GM12878 (cell line): ENCODE measurements at regions not wholly inside any gene's neighbourhood (a gene's known extent, or its start where the extent isn't known, plus 50 kb on each side); places are given as distances from the start of the nearest gene placed in this dataset.
A peak's percentile ranks its signal among the peaks of the same experiment; 100 is the strongest.

Source experiments
- BCL11A ChIP-seq: IDR thresholded peaks from 2 replicates; pipeline ENCODE4 v1.6.1; 2011; ENCODE audit warnings: low read depth, low read length
- BRCA1 ChIP-seq: IDR thresholded peaks from 2 replicates; pipeline ENCODE4 v1.6.1; 2011; ENCODE audit warnings: low read depth, low read length, improper control_type of control experiment
- CBFB ChIP-seq: IDR thresholded peaks from 2 replicates; pipeline ENCODE4 v1.6.1; 2016; ENCODE audit warnings: antibody characterized with exemption, low read depth
- CREB1 ChIP-seq: IDR thresholded peaks from 2 replicates; pipeline ENCODE4 v1.6.1; 2012; ENCODE audit warnings: low read depth, mild to moderate bottlenecking, inconsistent platforms
- EED ChIP-seq: sonication (generic); IDR thresholded peaks from 2 replicates; pipeline ENCODE4 v1.6.1; 2016; ENCODE audit warnings: antibody characterized with exemption, low read depth
- GABPA ChIP-seq: IDR thresholded peaks from 2 replicates; pipeline ENCODE4 v1.6.1; 2014; ENCODE audit warnings: antibody characterized with exemption, low read depth, mild to moderate bottlenecking, inconsistent platforms
- IKZF1 ChIP-seq: fragments of 450-650 bp; conservative IDR thresholded peaks from 2 replicates; pipeline ENCODE4 v1.6.1; 2017; ENCODE audit warnings: antibody characterized with exemption, mild to moderate bottlenecking
- IRF4 ChIP-seq: IDR thresholded peaks from 2 replicates; pipeline ENCODE4 v1.6.1; 2011; ENCODE audit warnings: low read depth, low read length
- JUNB ChIP-seq: IDR thresholded peaks from 2 replicates; pipeline ENCODE4 v1.6.1; 2016; ENCODE audit warnings: antibody characterized with exemption, mild to moderate bottlenecking
- KDM1A ChIP-seq: fragments of 200-600 bp; sonication (generic); IDR thresholded peaks from 2 replicates; pipeline ENCODE4 v1.6.1; 2016; ENCODE audit warnings: borderline replicate concordance
- LARP7 ChIP-seq: fragments of 450-650 bp; IDR thresholded peaks from 2 replicates; pipeline ENCODE4 v1.6.1; 2017; ENCODE audit warnings: mild to moderate bottlenecking
- NFIC ChIP-seq: IDR thresholded peaks from 2 replicates; pipeline ENCODE4 v1.6.1; 2012; ENCODE audit warnings: low read depth, mild to moderate bottlenecking, inconsistent platforms, low read length, moderate library complexity
- NR2C1 ChIP-seq: fragments of 450-650 bp; IDR thresholded peaks from 2 replicates; pipeline ENCODE4 v1.6.1; 2017; ENCODE audit warnings: antibody characterized with exemption, mild to moderate bottlenecking, moderate library complexity
- NR2C2 ChIP-seq: IDR thresholded peaks from 2 replicates; pipeline ENCODE4 v1.6.1; 2011; ENCODE audit warnings: borderline replicate concordance, low read depth; ENCODE audit not compliant: control insufficient read depth, insufficient read length
- NR2F1 ChIP-seq: fragments of 450-650 bp; conservative IDR thresholded peaks from 2 replicates; pipeline ENCODE4 v1.6.1; 2017; ENCODE audit warnings: mild to moderate bottlenecking
- RBBP5 ChIP-seq: fragments of 200-600 bp; sonication (generic); conservative IDR thresholded peaks from 2 replicates; pipeline ENCODE4 v1.6.1; 2016
- SMC3 ChIP-seq: IDR thresholded peaks from 2 replicates; pipeline ENCODE4 v1.6.1; 2011; ENCODE audit warnings: low read length, improper control_type of control experiment, borderline replicate concordance
- SREBF2 ChIP-seq: IDR thresholded peaks from 2 replicates; pipeline ENCODE4 v1.6.1; 2012; ENCODE audit warnings: mild to moderate bottlenecking, low read length
- TCF12 ChIP-seq: IDR thresholded peaks from 2 replicates; pipeline ENCODE4 v1.6.1; 2011; ENCODE audit warnings: low read depth, mild to moderate bottlenecking, low read length
- TCF3 ChIP-seq: IDR thresholded peaks from 2 replicates; pipeline ENCODE4 v1.6.1; 2012; ENCODE audit warnings: low read depth, mild to moderate bottlenecking, low read length, borderline replicate concordance; ENCODE audit not compliant: insufficient read depth
- YBX1 ChIP-seq: fragments of 450-650 bp; IDR thresholded peaks from 2 replicates; pipeline ENCODE4 v1.6.1; 2016; ENCODE audit warnings: antibody characterized with exemption
- ZNF207 ChIP-seq: fragments of 450-650 bp; IDR thresholded peaks from 2 replicates; pipeline ENCODE4 v1.6.1; 2014; ENCODE audit warnings: antibody characterized with exemption, mild to moderate bottlenecking, borderline replicate concordance
- ZNF217 ChIP-seq: fragments of 450-650 bp; IDR thresholded peaks from 2 replicates; pipeline ENCODE4 v1.6.1; 2017; ENCODE audit warnings: antibody characterized with exemption, mild to moderate bottlenecking
- ZNF274 ChIP-seq: IDR thresholded peaks from one replicate; pipeline ENCODE4 v1.8.0; 2011; ENCODE audit not compliant: insufficient read length, insufficient read depth
- TF ChIP-seq, protein P1 (sequence below): fragments of 450-650 bp; formaldehyde crosslinking; IDR thresholded peaks from 2 replicates; pipeline ENCODE4 v1.4.0; 2020; ENCODE audit warnings: mild to moderate bottlenecking, moderate library complexity
- TF ChIP-seq, protein P2 (sequence below): IDR thresholded peaks from 2 replicates; pipeline ENCODE4 v1.6.1; 2012; ENCODE audit warnings: mild to moderate bottlenecking, low read depth, low read length
- TF ChIP-seq, protein P3 (sequence below): IDR thresholded peaks from 2 replicates; pipeline ENCODE4 v1.6.1; 2011; ENCODE audit warnings: borderline replicate concordance, low read depth, mild to moderate bottlenecking, moderate library complexity, low read length; ENCODE audit not compliant: insufficient read depth, poor library complexity, severe bottlenecking

- TF ChIP-seq IRF4 (peak; percentile 43; the same call in 1 of the 2 replicates), LARP7 (no peak), BCL11A (0 out of 2 replicates have a peak, but pooled peaks have one; percentile 28), BRCA1 (no peak), ZNF217 (0 out of 2 replicates have a peak, but pooled peaks have one; percentile 40), KDM1A (no peak), YBX1 (no peak), RBBP5 (no peak), NR2F1 (peak; percentile 80), GABPA (0 out of 2 replicates have a peak, but pooled peaks have one; percentile 46), ZNF274 (no peak), JUNB (peak; percentile 94), SMC3 (0 out of 2 replicates have a peak, but pooled peaks have one; percentile 4), NR2C1 (no peak; the same call in 1 of the 2 replicates), TCF3 (peak; percentile 53; the same call in 1 of the 2 replicates), TCF12 (peak; percentile 74; the same call in 1 of the 2 replicates), IKZF1 (peak; percentile 35; the same call in 1 of the 2 replicates), CBFB (no peak), CREB1 (peak; percentile 38; the same call in 1 of the 2 replicates), NFIC (peak; percentile 86), NR2C2 (no peak), ZNF207 (no peak), EED (peak; percentile 57; the same call in 1 of the 2 replicates), SREBF2 (no peak)
- TF ChIP-seq, protein P1, sequence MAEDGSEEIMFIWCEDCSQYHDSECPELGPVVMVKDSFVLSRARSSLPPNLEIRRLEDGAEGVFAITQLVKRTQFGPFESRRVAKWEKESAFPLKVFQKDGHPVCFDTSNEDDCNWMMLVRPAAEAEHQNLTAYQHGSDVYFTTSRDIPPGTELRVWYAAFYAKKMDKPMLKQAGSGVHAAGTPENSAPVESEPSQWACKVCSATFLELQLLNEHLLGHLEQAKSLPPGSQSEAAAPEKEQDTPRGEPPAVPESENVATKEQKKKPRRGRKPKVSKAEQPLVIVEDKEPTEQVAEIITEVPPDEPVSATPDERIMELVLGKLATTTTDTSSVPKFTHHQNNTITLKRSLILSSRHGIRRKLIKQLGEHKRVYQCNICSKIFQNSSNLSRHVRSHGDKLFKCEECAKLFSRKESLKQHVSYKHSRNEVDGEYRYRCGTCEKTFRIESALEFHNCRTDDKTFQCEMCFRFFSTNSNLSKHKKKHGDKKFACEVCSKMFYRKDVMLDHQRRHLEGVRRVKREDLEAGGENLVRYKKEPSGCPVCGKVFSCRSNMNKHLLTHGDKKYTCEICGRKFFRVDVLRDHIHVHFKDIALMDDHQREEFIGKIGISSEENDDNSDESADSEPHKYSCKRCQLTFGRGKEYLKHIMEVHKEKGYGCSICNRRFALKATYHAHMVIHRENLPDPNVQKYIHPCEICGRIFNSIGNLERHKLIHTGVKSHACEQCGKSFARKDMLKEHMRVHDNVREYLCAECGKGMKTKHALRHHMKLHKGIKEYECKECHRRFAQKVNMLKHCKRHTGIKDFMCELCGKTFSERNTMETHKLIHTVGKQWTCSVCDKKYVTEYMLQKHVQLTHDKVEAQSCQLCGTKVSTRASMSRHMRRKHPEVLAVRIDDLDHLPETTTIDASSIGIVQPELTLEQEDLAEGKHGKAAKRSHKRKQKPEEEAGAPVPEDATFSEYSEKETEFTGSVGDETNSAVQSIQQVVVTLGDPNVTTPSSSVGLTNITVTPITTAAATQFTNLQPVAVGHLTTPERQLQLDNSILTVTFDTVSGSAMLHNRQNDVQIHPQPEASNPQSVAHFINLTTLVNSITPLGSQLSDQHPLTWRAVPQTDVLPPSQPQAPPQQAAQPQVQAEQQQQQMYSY (CRISPR knock-in tag): no peak
- TF ChIP-seq, protein P2, sequence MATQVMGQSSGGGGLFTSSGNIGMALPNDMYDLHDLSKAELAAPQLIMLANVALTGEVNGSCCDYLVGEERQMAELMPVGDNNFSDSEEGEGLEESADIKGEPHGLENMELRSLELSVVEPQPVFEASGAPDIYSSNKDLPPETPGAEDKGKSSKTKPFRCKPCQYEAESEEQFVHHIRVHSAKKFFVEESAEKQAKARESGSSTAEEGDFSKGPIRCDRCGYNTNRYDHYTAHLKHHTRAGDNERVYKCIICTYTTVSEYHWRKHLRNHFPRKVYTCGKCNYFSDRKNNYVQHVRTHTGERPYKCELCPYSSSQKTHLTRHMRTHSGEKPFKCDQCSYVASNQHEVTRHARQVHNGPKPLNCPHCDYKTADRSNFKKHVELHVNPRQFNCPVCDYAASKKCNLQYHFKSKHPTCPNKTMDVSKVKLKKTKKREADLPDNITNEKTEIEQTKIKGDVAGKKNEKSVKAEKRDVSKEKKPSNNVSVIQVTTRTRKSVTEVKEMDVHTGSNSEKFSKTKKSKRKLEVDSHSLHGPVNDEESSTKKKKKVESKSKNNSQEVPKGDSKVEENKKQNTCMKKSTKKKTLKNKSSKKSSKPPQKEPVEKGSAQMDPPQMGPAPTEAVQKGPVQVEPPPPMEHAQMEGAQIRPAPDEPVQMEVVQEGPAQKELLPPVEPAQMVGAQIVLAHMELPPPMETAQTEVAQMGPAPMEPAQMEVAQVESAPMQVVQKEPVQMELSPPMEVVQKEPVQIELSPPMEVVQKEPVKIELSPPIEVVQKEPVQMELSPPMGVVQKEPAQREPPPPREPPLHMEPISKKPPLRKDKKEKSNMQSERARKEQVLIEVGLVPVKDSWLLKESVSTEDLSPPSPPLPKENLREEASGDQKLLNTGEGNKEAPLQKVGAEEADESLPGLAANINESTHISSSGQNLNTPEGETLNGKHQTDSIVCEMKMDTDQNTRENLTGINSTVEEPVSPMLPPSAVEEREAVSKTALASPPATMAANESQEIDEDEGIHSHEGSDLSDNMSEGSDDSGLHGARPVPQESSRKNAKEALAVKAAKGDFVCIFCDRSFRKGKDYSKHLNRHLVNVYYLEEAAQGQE: no peak
- TF ChIP-seq, protein P3, sequence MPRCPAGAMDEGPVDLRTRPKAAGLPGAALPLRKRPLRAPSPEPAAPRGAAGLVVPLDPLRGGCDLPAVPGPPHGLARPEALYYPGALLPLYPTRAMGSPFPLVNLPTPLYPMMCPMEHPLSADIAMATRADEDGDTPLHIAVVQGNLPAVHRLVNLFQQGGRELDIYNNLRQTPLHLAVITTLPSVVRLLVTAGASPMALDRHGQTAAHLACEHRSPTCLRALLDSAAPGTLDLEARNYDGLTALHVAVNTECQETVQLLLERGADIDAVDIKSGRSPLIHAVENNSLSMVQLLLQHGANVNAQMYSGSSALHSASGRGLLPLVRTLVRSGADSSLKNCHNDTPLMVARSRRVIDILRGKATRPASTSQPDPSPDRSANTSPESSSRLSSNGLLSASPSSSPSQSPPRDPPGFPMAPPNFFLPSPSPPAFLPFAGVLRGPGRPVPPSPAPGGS: peak; percentile 55
Observed at GRCh38 chr15:67902579-67903009, 62.7 kb upstream of the RNU6-1 start (continued).
